ENCODE measurements at regions not wholly inside any gene's neighbourhood (a gene's known extent, or its start where the extent isn't known, plus 50 kb on each side); places are given as distances from the start of the nearest gene placed in this dataset.

DNA sequence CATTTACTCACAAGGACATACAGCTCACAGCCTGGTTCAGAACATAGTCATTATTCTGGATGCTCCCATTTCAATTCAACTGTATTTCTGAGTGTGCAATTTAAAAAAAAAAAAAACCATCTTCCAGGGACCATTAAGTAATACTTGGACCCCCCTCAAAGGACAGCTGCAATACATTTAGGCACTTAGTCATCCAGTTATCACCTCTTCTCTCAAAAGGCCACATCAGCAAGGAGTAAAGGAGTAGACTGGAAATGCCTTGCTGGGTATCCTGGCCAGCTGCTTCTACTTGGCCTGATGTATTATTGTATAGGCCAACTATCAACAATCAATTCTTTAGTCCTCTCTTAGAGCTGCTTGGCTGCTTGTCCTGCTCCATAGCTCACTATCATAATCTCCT lies 211.4 kb upstream of the SETMAR start:
- no peaks in the 10 kb centered on the region for H3K4me1 ChIP-seq
- no peak overlapping the region for H3K27ac ChIP-seq
- no peak overlapping the region for H3K4me3 ChIP-seq
- H3K36me3 ChIP-seq: no peaks in the 10 kb centered on the region
- no peak for TF ChIP-seq CTCF (IDR thresholded peaks at IDR 0.05)
- no peak for TF ChIP-seq POLR2A (IDR thresholded peaks at IDR 0.05)
- TF ChIP-seq EP300 (IDR thresholded peaks at IDR 0.05): no peak
- no peaks in the 10 kb centered on the region for H3K27me3 ChIP-seq
- no peaks in the 10 kb centered on the region for H3K9me3 ChIP-seq
- DNase-seq (ENCODE audit: low spot score in 2 of 2): no peak

GRCh38 chr3:4097801-4098200 lies 205.4 kb upstream of the SETMAR start:
- Histone ChIP-seq H3K27ac (no peak overlapping the region), H3K4me3 (no peak overlapping the region), H3K36me3 (no peaks in the 10 kb centered on the region), H3K27me3 (no peaks in the 10 kb centered on the region), H3K4me1 (no peaks in the 10 kb centered on the region), H3K9me3 (peaks cover 0 to 25% (median 1%) of the 10 kb centered on the region in 4 donors)
- no peak for DNase-seq (ENCODE audit: low spot score in 2 of 2)
- 10 to 20% methylated on average over 2 of the region's 2 CpGs for WGBS, 2 donors
- TF ChIP-seq POLR2A (IDR thresholded peaks at IDR 0.05) (no peak), EP300 (IDR thresholded peaks at IDR 0.05) (no peak), CTCF (IDR thresholded peaks at IDR 0.05) (no peak)

- H3K27ac ChIP-seq: no peak overlapping the region
- TF ChIP-seq EP300 (IDR thresholded peaks at IDR 0.05): no peak
- TF ChIP-seq POLR2A (IDR thresholded peaks at IDR 0.05): no peak
- no peak for TF ChIP-seq CTCF (IDR thresholded peaks at IDR 0.05)
- no peaks in the 10 kb centered on the region for H3K27me3 ChIP-seq
- peaks cover 0 to 25% (median 1%) of the 10 kb centered on the region in 4 donors for H3K9me3 ChIP-seq
- H3K36me3 ChIP-seq: no peaks in the 10 kb centered on the region
- no peak for DNase-seq (ENCODE audit: low spot score in 2 of 2)
- no peak overlapping the region for H3K4me3 ChIP-seq
- no peaks in the 10 kb centered on the region for H3K4me1 ChIP-seq
Observed at GRCh38 chr3:4099607-4100006, 203.6 kb upstream of the SETMAR start.

GRCh38 chr3:4107430-4107829 lies 195.7 kb upstream of the SETMAR start:
- H3K4me1 ChIP-seq: no peaks in the 10 kb centered on the region
- WGBS, 2 donors: 67 to 71% methylated on average over 3 of the region's 3 CpGs
- H3K4me3 ChIP-seq: no peak overlapping the region
- TF ChIP-seq CTCF (IDR thresholded peaks at IDR 0.05): no peak
- TF ChIP-seq EP300 (IDR thresholded peaks at IDR 0.05): no peak
- H3K9me3 ChIP-seq: no peaks in the 10 kb centered on the region
- H3K27ac ChIP-seq: no peak overlapping the region
- no peak for DNase-seq (ENCODE audit: low spot score in 2 of 2)
- H3K36me3 ChIP-seq: no peaks in the 10 kb centered on the region
- H3K27me3 ChIP-seq: no peaks in the 10 kb centered on the region

- H3K27ac ChIP-seq: no peak overlapping the region
- whole genome bisulfite sequencing, 2 donors: 50 to 83% methylated on average over 2 of the region's 2 CpGs
- no peaks in the 10 kb centered on the region for H3K9me3 ChIP-seq
- H3K4me3 ChIP-seq: no peak overlapping the region
- DNase-seq (ENCODE audit: low spot score in 2 of 2): no peak
- H3K4me1 ChIP-seq: no peaks in the 10 kb centered on the region
- H3K27me3 ChIP-seq: no peaks in the 10 kb centered on the region
- no peak for TF ChIP-seq EP300 (IDR thresholded peaks at IDR 0.05)
- TF ChIP-seq POLR2A (IDR thresholded peaks at IDR 0.05): no peak
- no peak for TF ChIP-seq CTCF (IDR thresholded peaks at IDR 0.05)
- H3K36me3 ChIP-seq: no peaks in the 10 kb centered on the region
Observed at GRCh38 chr3:4113811-4114522, 189.2 kb upstream of the SETMAR start.

All from tibial nerve (tissue), 4 donors.